ENCODE measurements at regions not wholly inside any gene's neighbourhood (a gene's known extent, or its start where the extent isn't known, plus 50 kb on each side); places are given as distances from the start of the nearest gene placed in this dataset.

- DNase-seq: no peak
Measured at GRCh38 chr9:18075253-18075952, 398.6 kb upstream of the ADAMTSL1 start.

DNA sequence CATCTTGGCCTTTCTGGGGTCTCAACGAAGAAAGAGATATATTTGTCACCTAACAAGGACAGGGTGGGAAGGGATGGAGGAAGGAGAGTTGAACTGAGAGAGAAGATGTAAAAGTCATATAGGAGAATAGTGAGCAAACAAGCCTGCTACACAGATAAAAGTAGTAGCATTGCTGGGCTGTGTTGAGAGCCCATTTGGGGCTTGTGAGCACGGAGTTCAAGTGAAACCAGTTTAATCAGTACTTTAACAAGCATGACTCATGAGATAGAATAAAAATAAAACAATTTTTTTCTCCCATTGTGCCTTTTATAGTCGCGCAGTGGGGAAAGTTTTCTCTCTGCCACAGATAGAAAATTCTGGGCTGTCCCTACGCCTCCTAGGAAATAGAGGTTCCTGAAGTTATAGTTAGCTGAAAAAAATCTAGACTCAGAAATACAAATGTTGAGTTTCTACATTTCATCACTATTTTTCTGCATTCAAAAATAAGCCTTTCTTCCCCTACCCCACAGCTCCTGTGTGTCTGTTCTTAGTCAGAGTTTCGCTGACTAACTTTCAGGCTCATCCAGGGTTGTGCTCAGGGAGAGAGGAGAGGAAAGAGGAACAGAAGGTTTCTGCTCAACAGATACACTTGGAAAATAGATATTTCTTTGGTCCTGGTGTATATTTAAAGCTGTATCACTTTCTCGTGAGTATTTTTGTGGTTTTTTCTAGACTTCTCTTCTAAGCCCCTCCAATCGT is 395.8 kb upstream of the ADAMTSL1 start:
- DNase-seq: no peak

GRCh38 chr9:18092138-18092537 is 381.8 kb upstream of the ADAMTSL1 start:
- DNase-seq: no peak

DNA sequence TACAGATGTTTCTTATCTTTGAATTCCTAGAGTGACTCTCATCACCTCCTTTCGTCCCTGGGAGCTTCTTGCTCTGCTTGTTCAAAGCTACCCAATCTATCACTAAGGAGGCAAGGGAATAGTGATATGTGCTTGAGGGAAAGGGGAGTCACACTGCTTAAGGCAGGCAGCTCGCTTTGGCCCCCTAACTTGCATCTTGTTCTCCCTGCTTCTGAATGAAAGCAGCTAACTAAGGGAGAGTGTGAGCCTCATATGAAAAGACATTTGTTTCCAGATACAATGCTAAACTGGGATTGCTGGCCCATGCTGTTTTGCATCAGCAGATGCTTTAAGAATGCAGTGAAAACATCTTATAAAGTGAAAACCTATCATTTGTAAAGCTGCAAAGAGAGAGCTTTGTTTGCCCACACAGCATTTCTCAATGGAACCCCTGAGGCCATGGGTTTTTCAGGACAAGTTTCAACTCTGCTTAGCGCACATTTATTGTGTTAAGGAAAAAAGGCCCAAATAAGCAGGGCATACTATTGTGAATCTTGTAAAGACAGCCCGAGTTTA is 367.9 kb upstream of the ADAMTSL1 start:
- no peak for DNase-seq

DNA sequence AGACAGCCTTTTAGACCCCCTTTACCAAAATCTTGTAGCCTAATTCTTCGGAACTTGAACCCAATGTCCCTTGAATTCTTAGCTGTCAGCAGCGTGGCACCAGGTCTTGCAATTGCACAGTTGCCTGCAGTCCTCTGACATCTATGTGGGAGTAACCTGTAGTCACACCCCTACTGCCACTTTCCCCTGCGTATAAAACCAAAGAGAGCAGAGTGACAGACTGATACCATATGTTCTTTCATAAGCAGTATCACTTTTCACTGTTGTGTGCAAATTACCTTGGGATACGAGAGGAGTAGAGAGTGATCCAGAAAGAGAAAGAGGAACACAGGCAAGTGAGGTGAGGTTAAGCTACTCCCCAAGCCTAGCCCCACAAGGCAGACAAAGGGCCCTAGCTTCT is 364.3 kb upstream of the ADAMTSL1 start:
- DNase-seq: no peak

DNA sequence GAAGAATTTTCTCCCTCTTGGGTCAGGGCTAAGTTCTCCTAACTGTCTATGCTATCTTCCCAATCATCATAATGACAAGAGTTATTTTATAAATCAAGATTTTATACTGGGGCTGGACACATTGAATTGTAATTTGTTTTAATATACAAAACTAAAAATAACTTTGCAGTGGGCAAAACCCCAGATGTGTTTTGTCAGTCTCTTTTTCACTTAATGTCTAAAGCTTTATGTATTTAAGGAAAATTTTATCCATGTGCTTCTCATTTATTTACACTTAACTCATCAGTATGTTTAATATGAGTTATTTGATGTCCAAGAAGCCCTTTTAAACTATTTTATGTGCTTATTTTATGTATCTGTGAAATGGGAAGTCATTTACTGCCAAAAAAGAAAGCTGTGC is 362.8 kb upstream of the ADAMTSL1 start:
- no peak for DNase-seq

DNA sequence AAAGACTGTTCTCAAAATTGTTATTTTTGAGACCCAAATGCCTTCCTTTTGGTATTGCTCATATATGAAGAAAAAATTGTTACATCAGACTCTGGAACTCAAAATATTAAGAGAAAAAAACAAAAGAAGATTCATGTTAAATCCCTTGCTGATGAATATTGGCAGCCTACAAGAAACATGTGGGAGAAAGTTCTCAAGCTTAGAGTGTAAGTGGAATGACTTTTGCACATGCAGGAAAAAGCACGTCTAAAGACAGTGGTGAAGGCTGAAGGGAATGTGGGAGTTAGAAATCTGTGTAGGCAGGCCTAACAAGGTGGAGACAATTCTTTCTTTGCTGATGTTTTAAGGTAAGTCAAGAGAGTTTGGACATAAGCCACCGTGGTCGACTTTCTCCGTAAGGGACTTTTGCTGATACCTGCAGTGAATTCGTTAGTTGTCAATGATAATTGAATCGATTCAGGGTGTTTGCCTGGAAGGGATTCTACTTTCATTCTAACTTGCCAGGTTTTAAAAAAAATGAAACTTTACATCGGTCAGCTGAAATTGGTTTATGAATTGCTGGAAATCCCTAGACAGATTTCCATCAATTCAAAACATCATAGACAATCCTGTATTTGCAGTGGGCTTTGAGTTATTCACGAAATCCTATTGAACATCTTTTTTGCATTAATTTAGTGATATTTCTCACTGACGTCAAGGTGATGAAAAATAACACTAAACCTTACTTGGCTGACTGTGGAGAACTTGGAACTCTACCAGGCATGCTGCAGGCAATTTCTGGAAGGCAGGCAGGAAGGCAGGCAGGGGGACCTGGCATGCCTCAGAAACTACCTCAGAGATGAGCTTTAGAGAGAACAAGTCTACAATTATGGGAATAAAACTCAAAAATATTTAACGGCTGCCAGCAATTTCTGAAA is 359.1 kb upstream of the ADAMTSL1 start:
- no peak for DNase-seq

- no peak for DNase-seq
Measured at GRCh38 chr9:18118268-18118667, 355.7 kb upstream of the ADAMTSL1 start.

DNA sequence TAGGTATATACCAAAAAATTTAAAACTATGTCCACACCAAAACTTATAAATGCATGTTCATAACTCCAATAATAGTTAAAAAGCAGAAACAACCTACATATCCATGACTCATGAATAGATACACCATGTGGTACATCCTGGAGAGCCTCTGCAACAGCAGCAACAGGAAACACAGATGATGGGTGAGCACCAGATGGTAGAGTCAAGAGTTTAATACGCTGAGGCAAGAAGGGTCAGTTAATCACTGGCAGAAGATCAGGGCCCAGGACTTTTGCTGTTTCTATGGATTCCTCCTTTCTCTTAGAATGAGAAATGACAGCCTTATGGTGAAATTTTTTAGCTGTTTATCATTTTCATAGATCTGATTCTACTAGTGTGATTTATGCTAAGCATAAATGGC is 351.8 kb upstream of the ADAMTSL1 start:
- DNase-seq: no peak

- DNase-seq: no peak
Measured at GRCh38 chr9:18124760-18125159, 349.2 kb upstream of the ADAMTSL1 start.

DNA sequence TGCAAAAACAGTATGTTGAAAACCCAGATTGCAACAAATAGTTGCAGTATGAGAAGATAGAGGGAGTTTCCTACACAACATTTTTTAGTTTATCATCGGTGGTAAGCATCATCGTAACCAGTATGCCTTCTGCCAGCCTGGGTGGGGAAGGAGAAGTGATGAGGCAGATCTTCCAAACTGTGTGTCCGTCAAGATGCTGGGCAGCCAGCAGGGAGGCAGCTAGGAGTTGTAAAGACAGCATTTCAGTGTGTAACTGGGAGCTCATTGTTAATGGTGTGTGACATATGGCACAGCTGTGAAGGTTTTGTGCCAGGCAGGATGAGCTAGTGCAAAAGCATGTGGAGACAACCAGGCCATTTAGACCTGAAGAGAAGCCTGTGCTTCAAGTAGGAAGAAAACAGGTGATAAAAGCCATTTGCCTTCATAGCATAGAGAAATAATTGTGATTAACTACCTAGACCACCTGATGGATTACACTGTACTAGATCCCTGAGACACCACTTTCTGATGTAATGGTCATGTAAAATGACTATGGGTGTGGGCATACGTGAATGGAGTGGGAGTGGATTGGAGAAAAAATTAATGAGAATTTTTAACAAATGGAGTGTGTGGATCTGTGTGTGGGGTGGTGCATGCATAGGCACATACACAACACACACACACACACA is 347.0 kb upstream of the ADAMTSL1 start:
- DNase-seq: no peak

GRCh38 chr9:18127499-18127875 is 346.5 kb upstream of the ADAMTSL1 start:
- DNase-seq: no peak

- DNase-seq: no peak
Measured at GRCh38 chr9:18129809-18130334, 344.1 kb upstream of the ADAMTSL1 start.

GRCh38 chr9:18136354-18136994 is 337.5 kb upstream of the ADAMTSL1 start:
- DNase-seq: no peak

- no peak for DNase-seq
Measured at GRCh38 chr9:18137815-18138214, 336.1 kb upstream of the ADAMTSL1 start.

- no peak for DNase-seq
Measured at GRCh38 chr9:18138656-18139055, 335.3 kb upstream of the ADAMTSL1 start.

- no peak for DNase-seq
Measured at GRCh38 chr9:18141681-18142080, 332.3 kb upstream of the ADAMTSL1 start.

GRCh38 chr9:18143073-18143745 is 330.7 kb upstream of the ADAMTSL1 start:
- DNase-seq: no peak

- no peak for DNase-seq
Measured at GRCh38 chr9:18146329-18146728, 327.6 kb upstream of the ADAMTSL1 start.

DNA sequence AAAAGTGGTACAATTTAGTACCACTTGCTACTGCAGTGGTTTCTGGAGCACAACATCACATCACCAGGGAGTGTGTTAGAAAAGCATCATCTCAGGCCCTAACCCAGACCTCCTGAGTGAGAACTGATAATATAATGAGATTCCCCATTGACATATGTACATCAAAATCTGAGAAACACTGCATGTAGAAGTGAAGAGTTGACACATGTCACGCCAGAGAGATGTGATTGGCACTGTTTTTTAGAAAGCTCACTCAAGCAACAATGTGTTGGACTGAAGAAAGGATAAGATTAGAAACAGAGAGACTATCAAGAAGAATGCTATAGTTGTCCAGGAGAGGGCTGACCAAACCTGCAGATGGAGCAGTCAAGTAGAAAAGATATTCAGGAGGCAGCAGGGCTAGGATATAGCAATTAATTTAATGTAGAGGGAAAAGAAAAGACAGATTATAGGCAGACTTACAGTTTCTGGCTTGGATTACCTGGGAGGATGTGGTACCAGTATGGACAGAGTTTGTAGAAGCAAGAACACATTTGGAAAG is 324.4 kb upstream of the ADAMTSL1 start:
- DNase-seq: no peak

GRCh38 chr9:18154661-18155060 is 319.3 kb upstream of the ADAMTSL1 start:
- no peak for DNase-seq

Measured in stimulated activated CD4-positive, alpha-beta T cell treated with anti-CD3 and anti-CD28 coated beads, Interleukin-4, amount 100 ng/mL, for 4 hours (primary cell).